WTC11 (cell line): ENCODE measurements at regions not wholly inside any gene's neighbourhood (a gene's known extent, or its start where the extent isn't known, plus 50 kb on each side); places are given as distances from the start of the nearest gene placed in this dataset.
"Not testable (repeated sequence)": the region's sequence is repeated elsewhere in the genome, so short reads cannot be mapped to it uniquely, and the experiment has no call there.

Source experiments
- ATAC-seq: fragments of 200-7000 bp; cut with Tn5 transposase; 2 replicates; pipeline ENCODE4 v1.10.0; 2021; ENCODE audit warnings: mild to moderate bottlenecking, moderate library complexity
- CTCF ChIA-PET: fragments of 300-600 bp; sonication (Branson Sonifier 250); formaldehyde crosslinking; loops from one replicate; lab custom pipeline; 2021; ENCODE audit warnings: antibody characterized with exemption; lab: Charles Lee
- POLR2A ChIA-PET: fragments of 350-600 bp; sonication (Branson Sonifier 250); formaldehyde crosslinking; loops from one replicate; lab custom pipeline; 2021; ENCODE audit warnings: antibody characterized with exemption; lab: Charles Lee
- DNase-seq: peaks from one replicate; pipeline ENCODE4 v3.0.0; 2021; ENCODE audit warnings: low spot score
- H3K27ac Mint-ChIP-seq: 2 replicates; pipeline ENCODE4 v1.8.0; 2021; ENCODE audit warnings: mixed read lengths
- H3K27me3 Mint-ChIP-seq: 2 replicates; pipeline ENCODE4 v1.8.0; 2021; ENCODE audit warnings: low read depth, mild to moderate bottlenecking, moderate library complexity, mixed read lengths
- H3K36me3 Mint-ChIP-seq: 2 replicates; pipeline ENCODE4 v1.8.0; 2021; ENCODE audit warnings: mixed read lengths
- H3K4me1 Mint-ChIP-seq: 2 replicates; pipeline ENCODE4 v1.8.0; 2022; ENCODE audit warnings: mixed read lengths
- H3K4me3 Mint-ChIP-seq: 2 replicates; pipeline ENCODE4 v1.8.0; 2021; ENCODE audit warnings: mild to moderate bottlenecking, moderate library complexity, mixed read lengths
- H3K9me3 Mint-ChIP-seq: 2 replicates; pipeline ENCODE4 v1.8.0; 2021; ENCODE audit warnings: mixed read lengths
- JAZF1 ChIP-seq: fragments of 250-450 bp; sonication (Bioruptor Pico); IDR thresholded peaks from 2 replicates; pipeline ENCODE4 v1.9.0; 2021; ENCODE audit warnings: moderate library complexity, mild to moderate bottlenecking, inconsistent platforms
- TEAD4 ChIP-seq: sonication (generic); formaldehyde crosslinking; IDR thresholded peaks from 2 replicates; pipeline ENCODE4 v1.8.0; 2022; ENCODE audit warnings: mild to moderate bottlenecking, missing genetic modification reagents
- ZNF121 ChIP-seq: sonication (generic); formaldehyde crosslinking; IDR thresholded peaks from 2 replicates; pipeline ENCODE4 v1.8.0; 2023; ENCODE audit warnings: missing genetic modification reagents
- ZNF423 ChIP-seq: fragments of 250-450 bp; sonication (Bioruptor Pico); IDR thresholded peaks from 2 replicates; pipeline ENCODE4 v2.1.2; 2022; ENCODE audit warnings: mild to moderate bottlenecking, moderate library complexity
- TF ChIP-seq, protein P1 (sequence below): fragments of 250-450 bp; sonication (Bioruptor Pico); IDR thresholded peaks from 2 replicates; pipeline ENCODE4 v2.1.2; 2022; ENCODE audit warnings: mild to moderate bottlenecking, moderate library complexity
- TF ChIP-seq, protein P2 (sequence below): fragments of 250-450 bp; sonication (Bioruptor Pico); IDR thresholded peaks from 2 replicates; pipeline ENCODE4 v1.8.0; 2021; ENCODE audit warnings: mild to moderate bottlenecking
- TF ChIP-seq, protein P3 (sequence below): sonication (generic); formaldehyde crosslinking; IDR thresholded peaks from 2 replicates; pipeline ENCODE4 v1.8.1; 2022; ENCODE audit warnings: missing genetic modification reagents, borderline replicate concordance
- TF ChIP-seq, protein P4 (sequence below): sonication (generic); formaldehyde crosslinking; IDR thresholded peaks from 2 replicates; pipeline ENCODE4 v1.8.0; 2023; ENCODE audit warnings: mild to moderate bottlenecking, missing genetic modification reagents
- TF ChIP-seq, protein P5 (sequence below): sonication (generic); formaldehyde crosslinking; IDR thresholded peaks from 2 replicates; pipeline ENCODE4 v1.8.1; 2022; ENCODE audit warnings: low read depth, mild to moderate bottlenecking, moderate library complexity, missing genetic modification reagents, borderline replicate concordance
- TF ChIP-seq, protein P6 (sequence below): sonication (generic); formaldehyde crosslinking; conservative IDR thresholded peaks from 2 replicates; pipeline ENCODE4 v1.8.1; 2022; ENCODE audit warnings: mild to moderate bottlenecking, missing genetic modification reagents
- TF ChIP-seq, protein P7 (sequence below): sonication (generic); formaldehyde crosslinking; IDR thresholded peaks from 2 replicates; pipeline ENCODE4 v1.8.1; 2023; ENCODE audit warnings: mild to moderate bottlenecking, missing genetic modification reagents, borderline replicate concordance
- TF ChIP-seq, protein P8 (sequence below): sonication (generic); formaldehyde crosslinking; conservative IDR thresholded peaks from 2 replicates; pipeline ENCODE4 v1.8.1; 2023; ENCODE audit warnings: mild to moderate bottlenecking, low read depth, missing genetic modification reagents, moderate library complexity

DNA sequence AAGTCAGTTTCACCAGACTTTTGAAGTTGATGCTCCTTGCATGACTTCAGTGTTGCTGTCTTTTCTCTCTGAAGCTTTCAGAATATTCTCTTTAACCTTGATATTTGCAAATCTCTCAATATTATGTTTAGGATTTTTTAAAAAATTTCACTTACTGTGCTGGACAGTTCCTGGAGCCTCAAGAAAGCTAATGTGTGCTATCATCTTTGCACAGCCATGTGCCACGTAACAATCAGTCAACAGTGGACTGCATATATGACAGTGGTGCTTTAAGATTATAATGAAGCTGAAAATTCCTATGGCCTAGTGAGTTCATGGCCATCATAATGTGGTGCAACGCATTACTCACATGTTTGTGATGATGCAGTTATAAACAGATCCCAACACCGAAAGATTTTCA is 59.1 kb upstream of the OGFRL1 start:
- Mint-ChIP-seq H3K27ac (no peak overlapping the region), H3K9me3 (no peaks in the 10 kb centered on the region), H3K4me1 (no peaks in the 10 kb centered on the region), H3K4me3 (no peak overlapping the region), H3K36me3 (no peaks in the 10 kb centered on the region), H3K27me3 (no peaks in the 10 kb centered on the region)
- ATAC-seq (no peak), DNase-seq (no peak)
- TF ChIP-seq JAZF1 (no peak), ZNF423 (CRISPR knock-in tag) (no peak), ZNF121 (CRISPR knock-in tag) (no peak)
- TF ChIP-seq, protein P1, sequence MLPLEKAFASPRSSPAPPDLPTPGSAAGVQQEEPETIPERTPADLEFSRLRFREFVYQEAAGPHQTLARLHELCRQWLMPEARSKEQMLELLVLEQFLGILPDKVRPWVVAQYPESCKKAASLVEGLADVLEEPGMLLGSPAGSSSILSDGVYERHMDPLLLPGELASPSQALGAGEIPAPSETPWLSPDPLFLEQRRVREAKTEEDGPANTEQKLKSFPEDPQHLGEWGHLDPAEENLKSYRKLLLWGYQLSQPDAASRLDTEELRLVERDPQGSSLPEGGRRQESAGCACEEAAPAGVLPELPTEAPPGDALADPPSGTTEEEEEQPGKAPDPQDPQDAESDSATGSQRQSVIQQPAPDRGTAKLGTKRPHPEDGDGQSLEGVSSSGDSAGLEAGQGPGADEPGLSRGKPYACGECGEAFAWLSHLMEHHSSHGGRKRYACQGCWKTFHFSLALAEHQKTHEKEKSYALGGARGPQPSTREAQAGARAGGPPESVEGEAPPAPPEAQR = no peak
- ChIA-PET CTCF (no interaction called here), POLR2A (no interaction called here)

DNA sequence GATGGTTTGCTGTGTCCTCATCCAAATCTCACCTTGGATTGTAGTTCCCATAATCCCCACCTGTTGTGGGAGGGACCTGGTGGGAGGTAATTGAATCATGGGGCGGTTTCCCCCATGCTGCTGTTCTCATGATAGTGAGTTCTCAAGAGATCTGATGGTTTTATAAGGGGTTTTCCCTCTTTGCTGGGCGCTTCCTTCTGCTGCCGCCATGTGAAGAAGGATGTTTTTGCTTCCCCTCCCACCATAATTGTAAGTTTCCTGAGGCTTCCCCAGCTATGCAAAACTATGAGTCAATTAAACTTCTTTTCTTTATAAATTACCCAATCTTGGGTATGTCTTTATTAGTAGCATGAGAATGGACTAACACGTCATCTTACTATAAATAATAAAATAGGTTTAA is 55.7 kb upstream of the OGFRL1 start:
- peaks cover 11% of the 10 kb centered on the region for H3K4me1 Mint-ChIP-seq
- CTCF ChIA-PET, DNase-seq, H3K4me3 Mint-ChIP-seq, H3K36me3 Mint-ChIP-seq, ATAC-seq, H3K27me3 Mint-ChIP-seq, H3K27ac Mint-ChIP-seq, H3K9me3 Mint-ChIP-seq: not testable (repeated sequence)
- POLR2A ChIA-PET = interaction anchor here (0.7 kb wide), 1 partner anchor 55 kb away, joined by 3 read pairs; no protein-coding TSS in a partner anchor

DNA sequence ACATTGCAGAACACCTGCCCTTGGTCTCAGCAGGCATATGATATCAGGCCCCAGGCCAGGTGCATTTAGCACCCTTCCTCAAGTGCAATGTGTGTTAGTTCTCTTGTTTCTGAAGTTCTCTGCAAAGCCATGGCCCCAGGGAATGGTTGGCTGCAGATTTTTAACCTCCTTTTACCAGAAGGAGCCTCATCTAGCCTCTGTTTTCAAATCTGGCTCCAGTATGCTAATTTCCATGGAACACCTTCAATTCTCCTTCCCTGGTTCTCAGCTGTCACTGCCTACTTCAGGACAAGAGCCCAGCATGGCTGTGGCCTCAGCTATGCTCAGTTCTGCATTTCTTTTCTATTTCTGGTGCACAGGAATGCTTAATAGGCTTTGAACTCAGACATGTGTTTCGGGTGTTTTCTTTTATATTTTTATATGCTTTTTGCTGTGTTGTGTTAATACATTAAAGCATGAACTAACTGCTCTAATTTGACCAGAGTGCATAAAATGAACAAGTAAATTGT is 51.6 kb upstream of the OGFRL1 start:
- DNase-seq (no peak), ATAC-seq (peak; percentile 46)
- TF ChIP-seq, protein P2, sequence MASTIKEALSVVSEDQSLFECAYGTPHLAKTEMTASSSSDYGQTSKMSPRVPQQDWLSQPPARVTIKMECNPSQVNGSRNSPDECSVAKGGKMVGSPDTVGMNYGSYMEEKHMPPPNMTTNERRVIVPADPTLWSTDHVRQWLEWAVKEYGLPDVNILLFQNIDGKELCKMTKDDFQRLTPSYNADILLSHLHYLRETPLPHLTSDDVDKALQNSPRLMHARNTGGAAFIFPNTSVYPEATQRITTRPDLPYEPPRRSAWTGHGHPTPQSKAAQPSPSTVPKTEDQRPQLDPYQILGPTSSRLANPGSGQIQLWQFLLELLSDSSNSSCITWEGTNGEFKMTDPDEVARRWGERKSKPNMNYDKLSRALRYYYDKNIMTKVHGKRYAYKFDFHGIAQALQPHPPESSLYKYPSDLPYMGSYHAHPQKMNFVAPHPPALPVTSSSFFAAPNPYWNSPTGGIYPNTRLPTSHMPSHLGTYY (CRISPR knock-in tag) = no peak
- TF ChIP-seq, protein P3, sequence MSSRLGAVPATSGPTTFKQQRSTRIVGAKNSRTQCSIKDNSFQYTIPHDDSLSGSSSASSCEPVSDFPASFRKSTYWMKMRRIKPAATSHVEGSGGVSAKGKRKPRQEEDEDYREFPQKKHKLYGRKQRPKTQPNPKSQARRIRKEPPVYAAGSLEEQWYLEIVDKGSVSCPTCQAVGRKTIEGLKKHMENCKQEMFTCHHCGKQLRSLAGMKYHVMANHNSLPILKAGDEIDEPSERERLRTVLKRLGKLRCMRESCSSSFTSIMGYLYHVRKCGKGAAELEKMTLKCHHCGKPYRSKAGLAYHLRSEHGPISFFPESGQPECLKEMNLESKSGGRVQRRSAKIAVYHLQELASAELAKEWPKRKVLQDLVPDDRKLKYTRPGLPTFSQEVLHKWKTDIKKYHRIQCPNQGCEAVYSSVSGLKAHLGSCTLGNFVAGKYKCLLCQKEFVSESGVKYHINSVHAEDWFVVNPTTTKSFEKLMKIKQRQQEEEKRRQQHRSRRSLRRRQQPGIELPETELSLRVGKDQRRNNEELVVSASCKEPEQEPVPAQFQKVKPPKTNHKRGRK (CRISPR knock-in tag) = no peak
- TF ChIP-seq, protein P4, sequence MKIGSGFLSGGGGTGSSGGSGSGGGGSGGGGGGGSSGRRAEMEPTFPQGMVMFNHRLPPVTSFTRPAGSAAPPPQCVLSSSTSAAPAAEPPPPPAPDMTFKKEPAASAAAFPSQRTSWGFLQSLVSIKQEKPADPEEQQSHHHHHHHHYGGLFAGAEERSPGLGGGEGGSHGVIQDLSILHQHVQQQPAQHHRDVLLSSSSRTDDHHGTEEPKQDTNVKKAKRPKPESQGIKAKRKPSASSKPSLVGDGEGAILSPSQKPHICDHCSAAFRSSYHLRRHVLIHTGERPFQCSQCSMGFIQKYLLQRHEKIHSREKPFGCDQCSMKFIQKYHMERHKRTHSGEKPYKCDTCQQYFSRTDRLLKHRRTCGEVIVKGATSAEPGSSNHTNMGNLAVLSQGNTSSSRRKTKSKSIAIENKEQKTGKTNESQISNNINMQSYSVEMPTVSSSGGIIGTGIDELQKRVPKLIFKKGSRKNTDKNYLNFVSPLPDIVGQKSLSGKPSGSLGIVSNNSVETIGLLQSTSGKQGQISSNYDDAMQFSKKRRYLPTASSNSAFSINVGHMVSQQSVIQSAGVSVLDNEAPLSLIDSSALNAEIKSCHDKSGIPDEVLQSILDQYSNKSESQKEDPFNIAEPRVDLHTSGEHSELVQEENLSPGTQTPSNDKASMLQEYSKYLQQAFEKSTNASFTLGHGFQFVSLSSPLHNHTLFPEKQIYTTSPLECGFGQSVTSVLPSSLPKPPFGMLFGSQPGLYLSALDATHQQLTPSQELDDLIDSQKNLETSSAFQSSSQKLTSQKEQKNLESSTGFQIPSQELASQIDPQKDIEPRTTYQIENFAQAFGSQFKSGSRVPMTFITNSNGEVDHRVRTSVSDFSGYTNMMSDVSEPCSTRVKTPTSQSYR (CRISPR knock-in tag) = no peak
- TF ChIP-seq TEAD4 (CRISPR knock-in tag) = no peak
- TF ChIP-seq, protein P5, sequence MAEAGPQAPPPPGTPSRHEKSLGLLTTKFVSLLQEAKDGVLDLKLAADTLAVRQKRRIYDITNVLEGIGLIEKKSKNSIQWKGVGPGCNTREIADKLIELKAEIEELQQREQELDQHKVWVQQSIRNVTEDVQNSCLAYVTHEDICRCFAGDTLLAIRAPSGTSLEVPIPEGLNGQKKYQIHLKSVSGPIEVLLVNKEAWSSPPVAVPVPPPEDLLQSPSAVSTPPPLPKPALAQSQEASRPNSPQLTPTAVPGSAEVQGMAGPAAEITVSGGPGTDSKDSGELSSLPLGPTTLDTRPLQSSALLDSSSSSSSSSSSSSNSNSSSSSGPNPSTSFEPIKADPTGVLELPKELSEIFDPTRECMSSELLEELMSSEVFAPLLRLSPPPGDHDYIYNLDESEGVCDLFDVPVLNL (CRISPR knock-in tag) = no peak
- TF ChIP-seq, protein P6, sequence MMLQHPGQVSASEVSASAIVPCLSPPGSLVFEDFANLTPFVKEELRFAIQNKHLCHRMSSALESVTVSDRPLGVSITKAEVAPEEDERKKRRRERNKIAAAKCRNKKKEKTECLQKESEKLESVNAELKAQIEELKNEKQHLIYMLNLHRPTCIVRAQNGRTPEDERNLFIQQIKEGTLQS = no peak
- TF ChIP-seq, protein P7, sequence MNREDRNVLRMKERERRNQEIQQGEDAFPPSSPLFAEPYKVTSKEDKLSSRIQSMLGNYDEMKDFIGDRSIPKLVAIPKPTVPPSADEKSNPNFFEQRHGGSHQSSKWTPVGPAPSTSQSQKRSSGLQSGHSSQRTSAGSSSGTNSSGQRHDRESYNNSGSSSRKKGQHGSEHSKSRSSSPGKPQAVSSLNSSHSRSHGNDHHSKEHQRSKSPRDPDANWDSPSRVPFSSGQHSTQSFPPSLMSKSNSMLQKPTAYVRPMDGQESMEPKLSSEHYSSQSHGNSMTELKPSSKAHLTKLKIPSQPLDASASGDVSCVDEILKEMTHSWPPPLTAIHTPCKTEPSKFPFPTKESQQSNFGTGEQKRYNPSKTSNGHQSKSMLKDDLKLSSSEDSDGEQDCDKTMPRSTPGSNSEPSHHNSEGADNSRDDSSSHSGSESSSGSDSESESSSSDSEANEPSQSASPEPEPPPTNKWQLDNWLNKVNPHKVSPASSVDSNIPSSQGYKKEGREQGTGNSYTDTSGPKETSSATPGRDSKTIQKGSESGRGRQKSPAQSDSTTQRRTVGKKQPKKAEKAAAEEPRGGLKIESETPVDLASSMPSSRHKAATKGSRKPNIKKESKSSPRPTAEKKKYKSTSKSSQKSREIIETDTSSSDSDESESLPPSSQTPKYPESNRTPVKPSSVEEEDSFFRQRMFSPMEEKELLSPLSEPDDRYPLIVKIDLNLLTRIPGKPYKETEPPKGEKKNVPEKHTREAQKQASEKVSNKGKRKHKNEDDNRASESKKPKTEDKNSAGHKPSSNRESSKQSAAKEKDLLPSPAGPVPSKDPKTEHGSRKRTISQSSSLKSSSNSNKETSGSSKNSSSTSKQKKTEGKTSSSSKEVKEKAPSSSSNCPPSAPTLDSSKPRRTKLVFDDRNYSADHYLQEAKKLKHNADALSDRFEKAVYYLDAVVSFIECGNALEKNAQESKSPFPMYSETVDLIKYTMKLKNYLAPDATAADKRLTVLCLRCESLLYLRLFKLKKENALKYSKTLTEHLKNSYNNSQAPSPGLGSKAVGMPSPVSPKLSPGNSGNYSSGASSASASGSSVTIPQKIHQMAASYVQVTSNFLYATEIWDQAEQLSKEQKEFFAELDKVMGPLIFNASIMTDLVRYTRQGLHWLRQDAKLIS (CRISPR knock-in tag) = no peak
- TF ChIP-seq, protein P8, sequence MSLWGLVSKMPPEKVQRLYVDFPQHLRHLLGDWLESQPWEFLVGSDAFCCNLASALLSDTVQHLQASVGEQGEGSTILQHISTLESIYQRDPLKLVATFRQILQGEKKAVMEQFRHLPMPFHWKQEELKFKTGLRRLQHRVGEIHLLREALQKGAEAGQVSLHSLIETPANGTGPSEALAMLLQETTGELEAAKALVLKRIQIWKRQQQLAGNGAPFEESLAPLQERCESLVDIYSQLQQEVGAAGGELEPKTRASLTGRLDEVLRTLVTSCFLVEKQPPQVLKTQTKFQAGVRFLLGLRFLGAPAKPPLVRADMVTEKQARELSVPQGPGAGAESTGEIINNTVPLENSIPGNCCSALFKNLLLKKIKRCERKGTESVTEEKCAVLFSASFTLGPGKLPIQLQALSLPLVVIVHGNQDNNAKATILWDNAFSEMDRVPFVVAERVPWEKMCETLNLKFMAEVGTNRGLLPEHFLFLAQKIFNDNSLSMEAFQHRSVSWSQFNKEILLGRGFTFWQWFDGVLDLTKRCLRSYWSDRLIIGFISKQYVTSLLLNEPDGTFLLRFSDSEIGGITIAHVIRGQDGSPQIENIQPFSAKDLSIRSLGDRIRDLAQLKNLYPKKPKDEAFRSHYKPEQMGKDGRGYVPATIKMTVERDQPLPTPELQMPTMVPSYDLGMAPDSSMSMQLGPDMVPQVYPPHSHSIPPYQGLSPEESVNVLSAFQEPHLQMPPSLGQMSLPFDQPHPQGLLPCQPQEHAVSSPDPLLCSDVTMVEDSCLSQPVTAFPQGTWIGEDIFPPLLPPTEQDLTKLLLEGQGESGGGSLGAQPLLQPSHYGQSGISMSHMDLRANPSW = no peak
- peaks cover 19% of the 10 kb centered on the region for H3K9me3 Mint-ChIP-seq
- ChIA-PET POLR2A (no interaction called here), CTCF (no interaction called here)
- H3K4me3 Mint-ChIP-seq = no peak overlapping the region
- H3K36me3 Mint-ChIP-seq = peaks cover 7% of the 10 kb centered on the region
- no peaks in the 10 kb centered on the region for H3K27me3 Mint-ChIP-seq
- peaks cover 29% of the 10 kb centered on the region for H3K4me1 Mint-ChIP-seq
- no peak overlapping the region; the same call in 1 of the 2 replicates for H3K27ac Mint-ChIP-seq
